GM12878 (cell line): ENCODE measurements at regions not wholly inside any gene's neighbourhood (a gene's known extent, or its start where the extent isn't known, plus 50 kb on each side); places are given as distances from the start of the nearest gene placed in this dataset.

Experiments
- ATF3 ChIP-seq: IDR thresholded peaks from 2 replicates; pipeline ENCODE4 v1.6.1; 2011; ENCODE audit warnings: low read depth, mild to moderate bottlenecking, low read length, moderate library complexity, borderline replicate concordance; ENCODE audit errors: extremely low read depth
- POLR2A ChIP-seq: IDR thresholded peaks from 2 replicates; pipeline ENCODE4 v1.6.1; 2011; ENCODE audit warnings: low read depth, mild to moderate bottlenecking, low read length
- TF ChIP-seq, protein P1 (sequence below), 3 experiments: IDR thresholded peaks in 2 of 3; conservative IDR thresholded peaks in 1 of 3; 2 replicates each; pipeline ENCODE4 v1.5.1; 2011; ENCODE audit warnings: low read depth in 3 of 3, low read length in 3 of 3, mild to moderate bottlenecking in 3 of 3, control low read depth in 2 of 3, moderate library complexity in 2 of 3, inconsistent platforms in 1 of 3, mixed read lengths in 1 of 3; ENCODE audit not compliant: control insufficient read depth in 2 of 3, insufficient read depth in 1 of 3; ENCODE audit errors: extremely low read depth in 1 of 3
- TF ChIP-seq, protein P2 (sequence below): fragments of 450-650 bp; formaldehyde crosslinking; IDR thresholded peaks from 2 replicates; pipeline ENCODE4 v1.4.0; 2022; ENCODE audit warnings: mild to moderate bottlenecking, moderate library complexity

DNA sequence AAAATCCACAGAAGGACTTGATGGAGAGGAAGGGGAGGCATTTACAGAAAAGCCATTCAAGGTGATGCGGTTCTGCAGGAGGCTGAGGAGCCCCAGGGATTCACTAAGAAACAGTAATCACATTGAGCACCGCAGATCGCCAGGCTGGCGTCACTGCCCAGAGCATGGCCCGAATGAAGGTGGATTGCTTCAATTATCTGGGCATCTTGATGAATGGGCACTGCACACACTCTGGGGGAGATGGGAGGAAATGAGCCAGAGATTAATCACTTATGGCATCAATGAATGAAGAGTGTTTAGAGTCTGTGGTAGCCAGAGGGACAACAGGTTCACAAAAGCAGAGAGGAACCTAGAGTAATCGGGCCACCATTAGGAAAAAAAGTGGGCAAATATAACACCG lies 292.1 kb downstream of the ZEB1 start:
- TF ChIP-seq POLR2A (no peak), ATF3 (no peak)
- TF ChIP-seq, protein P1, sequence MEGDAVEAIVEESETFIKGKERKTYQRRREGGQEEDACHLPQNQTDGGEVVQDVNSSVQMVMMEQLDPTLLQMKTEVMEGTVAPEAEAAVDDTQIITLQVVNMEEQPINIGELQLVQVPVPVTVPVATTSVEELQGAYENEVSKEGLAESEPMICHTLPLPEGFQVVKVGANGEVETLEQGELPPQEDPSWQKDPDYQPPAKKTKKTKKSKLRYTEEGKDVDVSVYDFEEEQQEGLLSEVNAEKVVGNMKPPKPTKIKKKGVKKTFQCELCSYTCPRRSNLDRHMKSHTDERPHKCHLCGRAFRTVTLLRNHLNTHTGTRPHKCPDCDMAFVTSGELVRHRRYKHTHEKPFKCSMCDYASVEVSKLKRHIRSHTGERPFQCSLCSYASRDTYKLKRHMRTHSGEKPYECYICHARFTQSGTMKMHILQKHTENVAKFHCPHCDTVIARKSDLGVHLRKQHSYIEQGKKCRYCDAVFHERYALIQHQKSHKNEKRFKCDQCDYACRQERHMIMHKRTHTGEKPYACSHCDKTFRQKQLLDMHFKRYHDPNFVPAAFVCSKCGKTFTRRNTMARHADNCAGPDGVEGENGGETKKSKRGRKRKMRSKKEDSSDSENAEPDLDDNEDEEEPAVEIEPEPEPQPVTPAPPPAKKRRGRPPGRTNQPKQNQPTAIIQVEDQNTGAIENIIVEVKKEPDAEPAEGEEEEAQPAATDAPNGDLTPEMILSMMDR (IDR thresholded peaks at IDR 0.05 in 2 of 3, conservative IDR thresholded peaks at IDR 0.05 in 1 of 3; ENCODE audit: control insufficient read depth in 2 of 3, extremely low read depth in 1 of 3, insufficient read depth in 1 of 3, low read depth in 3 of 3, low read length in 3 of 3) = no peak
- TF ChIP-seq, protein P2, sequence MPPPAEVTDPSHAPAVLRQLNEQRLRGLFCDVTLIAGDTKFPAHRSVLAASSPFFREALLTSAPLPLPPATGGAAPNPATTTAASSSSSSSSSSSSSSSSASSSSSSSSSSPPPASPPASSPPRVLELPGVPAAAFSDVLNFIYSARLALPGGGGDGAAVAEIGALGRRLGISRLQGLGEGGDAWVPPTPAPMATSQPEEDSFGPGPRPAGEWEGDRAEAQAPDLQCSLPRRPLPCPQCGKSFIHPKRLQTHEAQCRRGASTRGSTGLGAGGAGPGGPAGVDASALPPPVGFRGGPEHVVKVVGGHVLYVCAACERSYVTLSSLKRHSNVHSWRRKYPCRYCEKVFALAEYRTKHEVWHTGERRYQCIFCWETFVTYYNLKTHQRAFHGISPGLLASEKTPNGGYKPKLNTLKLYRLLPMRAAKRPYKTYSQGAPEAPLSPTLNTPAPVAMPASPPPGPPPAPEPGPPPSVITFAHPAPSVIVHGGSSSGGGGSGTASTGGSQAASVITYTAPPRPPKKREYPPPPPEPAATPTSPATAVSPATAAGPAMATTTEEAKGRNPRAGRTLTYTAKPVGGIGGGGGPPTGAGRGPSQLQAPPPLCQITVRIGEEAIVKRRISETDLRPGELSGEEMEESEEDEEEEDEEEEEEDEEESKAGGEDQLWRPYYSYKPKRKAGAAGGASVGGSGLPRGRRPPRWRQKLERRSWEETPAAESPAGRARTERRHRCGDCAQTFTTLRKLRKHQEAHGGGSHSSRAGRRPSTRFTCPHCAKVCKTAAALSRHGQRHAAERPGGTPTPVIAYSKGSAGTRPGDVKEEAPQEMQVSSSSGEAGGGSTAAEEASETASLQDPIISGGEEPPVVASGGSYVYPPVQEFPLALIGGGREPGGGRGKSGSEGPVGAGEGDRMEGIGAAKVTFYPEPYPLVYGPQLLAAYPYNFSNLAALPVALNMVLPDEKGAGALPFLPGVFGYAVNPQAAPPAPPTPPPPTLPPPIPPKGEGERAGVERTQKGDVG (CRISPR knock-in tag) = no peak
